ENCODE measurements at regions not wholly inside any gene's neighbourhood (a gene's known extent, or its start where the extent isn't known, plus 50 kb on each side); places are given as distances from the start of the nearest gene placed in this dataset.

DNA sequence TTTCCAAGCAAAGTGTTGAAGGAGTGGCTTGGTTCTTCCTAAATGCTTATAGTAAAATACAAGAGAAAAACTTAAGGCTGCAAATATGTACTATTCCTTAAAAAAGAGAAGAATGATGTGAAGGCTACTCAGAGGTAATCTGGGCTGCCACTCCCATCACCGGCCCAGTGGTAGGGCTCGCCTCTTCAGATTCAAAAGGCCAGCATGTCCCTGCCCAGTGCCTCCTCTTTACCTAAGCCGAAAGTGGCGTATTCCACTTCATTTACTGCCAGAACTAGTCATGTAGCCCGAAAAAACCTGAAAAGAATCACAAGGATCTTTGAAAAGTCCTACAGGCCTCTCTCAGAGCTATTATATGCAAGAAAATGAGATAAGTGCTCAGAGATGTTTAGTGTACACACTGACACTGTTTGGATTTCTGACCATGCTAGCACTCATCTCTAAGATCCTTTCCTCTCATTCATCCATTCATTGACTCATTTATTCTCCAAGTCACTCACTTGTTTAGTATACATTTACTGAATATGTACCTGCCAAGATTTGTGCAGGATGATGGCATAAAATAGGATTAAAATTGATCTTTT is 373.3 kb upstream of the THBS1 start:
- TF ChIP-seq, protein P1, sequence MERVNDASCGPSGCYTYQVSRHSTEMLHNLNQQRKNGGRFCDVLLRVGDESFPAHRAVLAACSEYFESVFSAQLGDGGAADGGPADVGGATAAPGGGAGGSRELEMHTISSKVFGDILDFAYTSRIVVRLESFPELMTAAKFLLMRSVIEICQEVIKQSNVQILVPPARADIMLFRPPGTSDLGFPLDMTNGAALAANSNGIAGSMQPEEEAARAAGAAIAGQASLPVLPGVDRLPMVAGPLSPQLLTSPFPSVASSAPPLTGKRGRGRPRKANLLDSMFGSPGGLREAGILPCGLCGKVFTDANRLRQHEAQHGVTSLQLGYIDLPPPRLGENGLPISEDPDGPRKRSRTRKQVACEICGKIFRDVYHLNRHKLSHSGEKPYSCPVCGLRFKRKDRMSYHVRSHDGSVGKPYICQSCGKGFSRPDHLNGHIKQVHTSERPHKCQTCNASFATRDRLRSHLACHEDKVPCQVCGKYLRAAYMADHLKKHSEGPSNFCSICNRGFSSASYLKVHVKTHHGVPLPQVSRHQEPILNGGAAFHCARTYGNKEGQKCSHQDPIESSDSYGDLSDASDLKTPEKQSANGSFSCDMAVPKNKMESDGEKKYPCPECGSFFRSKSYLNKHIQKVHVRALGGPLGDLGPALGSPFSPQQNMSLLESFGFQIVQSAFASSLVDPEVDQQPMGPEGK (CRISPR knock-in tag; IDR thresholded peaks at IDR 0.05; ENCODE audit: borderline replicate concordance), result no peak
- TF ChIP-seq TCF4 (CRISPR knock-in tag; IDR thresholded peaks at IDR 0.05; ENCODE audit: borderline replicate concordance) (no peak), ZFP30 (CRISPR knock-in tag; IDR thresholded peaks at IDR 0.05) (no peak), OSR1 (CRISPR knock-in tag; IDR thresholded peaks at IDR 0.05) (no peak)
- TF ChIP-seq, protein P2, sequence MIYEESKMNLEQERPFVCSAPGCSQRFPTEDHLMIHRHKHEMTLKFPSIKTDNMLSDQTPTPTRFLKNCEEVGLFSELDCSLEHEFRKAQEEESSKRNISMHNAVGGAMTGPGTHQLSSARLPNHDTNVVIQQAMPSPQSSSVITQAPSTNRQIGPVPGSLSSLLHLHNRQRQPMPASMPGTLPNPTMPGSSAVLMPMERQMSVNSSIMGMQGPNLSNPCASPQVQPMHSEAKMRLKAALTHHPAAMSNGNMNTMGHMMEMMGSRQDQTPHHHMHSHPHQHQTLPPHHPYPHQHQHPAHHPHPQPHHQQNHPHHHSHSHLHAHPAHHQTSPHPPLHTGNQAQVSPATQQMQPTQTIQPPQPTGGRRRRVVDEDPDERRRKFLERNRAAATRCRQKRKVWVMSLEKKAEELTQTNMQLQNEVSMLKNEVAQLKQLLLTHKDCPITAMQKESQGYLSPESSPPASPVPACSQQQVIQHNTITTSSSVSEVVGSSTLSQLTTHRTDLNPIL (CRISPR knock-in tag; IDR thresholded peaks at IDR 0.05; ENCODE audit: low read depth), result no peak
